ENCODE measurements at regions not wholly inside any gene's neighbourhood (a gene's known extent, or its start where the extent isn't known, plus 50 kb on each side); places are given as distances from the start of the nearest gene placed in this dataset.

DNA sequence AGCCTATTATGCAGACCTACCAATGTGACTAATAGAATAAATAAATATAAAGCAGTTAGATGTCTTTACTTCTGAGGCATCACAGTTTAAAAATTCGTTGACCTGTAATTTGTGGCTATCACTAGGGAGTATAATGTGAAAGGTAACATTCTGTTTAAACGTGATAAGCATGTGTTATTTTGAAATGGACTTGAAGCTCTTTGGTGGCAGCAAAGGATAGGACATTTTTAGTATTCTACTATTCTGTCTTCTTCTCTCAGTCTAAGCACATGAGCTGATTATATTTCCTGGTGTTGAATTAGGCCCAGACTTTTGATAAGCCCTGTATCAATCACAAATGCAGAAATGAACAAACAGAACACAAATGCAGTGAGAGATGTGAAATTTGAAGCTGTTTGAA lies 974.0 kb upstream of the CDH10 start:
- TF ChIP-seq, protein P1, sequence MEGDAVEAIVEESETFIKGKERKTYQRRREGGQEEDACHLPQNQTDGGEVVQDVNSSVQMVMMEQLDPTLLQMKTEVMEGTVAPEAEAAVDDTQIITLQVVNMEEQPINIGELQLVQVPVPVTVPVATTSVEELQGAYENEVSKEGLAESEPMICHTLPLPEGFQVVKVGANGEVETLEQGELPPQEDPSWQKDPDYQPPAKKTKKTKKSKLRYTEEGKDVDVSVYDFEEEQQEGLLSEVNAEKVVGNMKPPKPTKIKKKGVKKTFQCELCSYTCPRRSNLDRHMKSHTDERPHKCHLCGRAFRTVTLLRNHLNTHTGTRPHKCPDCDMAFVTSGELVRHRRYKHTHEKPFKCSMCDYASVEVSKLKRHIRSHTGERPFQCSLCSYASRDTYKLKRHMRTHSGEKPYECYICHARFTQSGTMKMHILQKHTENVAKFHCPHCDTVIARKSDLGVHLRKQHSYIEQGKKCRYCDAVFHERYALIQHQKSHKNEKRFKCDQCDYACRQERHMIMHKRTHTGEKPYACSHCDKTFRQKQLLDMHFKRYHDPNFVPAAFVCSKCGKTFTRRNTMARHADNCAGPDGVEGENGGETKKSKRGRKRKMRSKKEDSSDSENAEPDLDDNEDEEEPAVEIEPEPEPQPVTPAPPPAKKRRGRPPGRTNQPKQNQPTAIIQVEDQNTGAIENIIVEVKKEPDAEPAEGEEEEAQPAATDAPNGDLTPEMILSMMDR (IDR thresholded peaks at IDR 0.05; ENCODE audit: low read depth, low read length), result no peak
- TF ChIP-seq MYC (IDR thresholded peaks at IDR 0.05; ENCODE audit: low read depth, low read length) (no peak), POLR2A (IDR thresholded peaks at IDR 0.05; ENCODE audit: extremely low read depth, insufficient read length) (no peak)
- TF ChIP-seq, protein P2, sequence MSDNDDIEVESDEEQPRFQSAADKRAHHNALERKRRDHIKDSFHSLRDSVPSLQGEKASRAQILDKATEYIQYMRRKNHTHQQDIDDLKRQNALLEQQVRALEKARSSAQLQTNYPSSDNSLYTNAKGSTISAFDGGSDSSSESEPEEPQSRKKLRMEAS (IDR thresholded peaks at IDR 0.05; ENCODE audit: low read depth, low read length), result no peak
- H3K4me3 ChIP-seq (ENCODE audit: low read depth, low read length), result no peak overlapping the region
- no peak for DNase-seq (ENCODE audit: low read depth)

DNA sequence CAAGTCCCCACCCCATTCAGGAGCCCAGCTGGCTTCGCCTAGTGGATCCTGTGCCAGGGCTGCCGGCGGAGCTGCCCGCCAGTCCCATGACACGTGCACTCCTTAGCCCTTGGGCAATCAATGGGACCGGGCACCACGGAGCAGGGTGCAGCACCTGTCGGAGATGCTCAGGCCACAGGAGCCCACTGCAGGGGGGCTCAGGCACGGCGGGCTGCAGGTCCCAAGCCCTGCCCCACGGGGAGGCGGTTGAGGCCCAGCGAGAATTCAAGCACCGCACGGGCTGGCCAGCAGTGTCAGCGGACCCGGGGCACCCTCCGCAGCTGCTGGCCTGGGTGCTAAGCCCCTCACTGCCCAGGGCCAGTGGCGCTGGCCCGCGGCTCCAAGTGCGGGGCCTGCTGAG lies 969.7 kb upstream of the CDH10 start:
- H3K4me3 ChIP-seq (ENCODE audit: low read depth, low read length), result no peak overlapping the region
- no peak for TF ChIP-seq POLR2A (IDR thresholded peaks at IDR 0.05; ENCODE audit: extremely low read depth, insufficient read length)
- TF ChIP-seq, protein P2 (IDR thresholded peaks at IDR 0.05; ENCODE audit: low read depth, low read length), result no peak
- no peak for TF ChIP-seq MYC (IDR thresholded peaks at IDR 0.05; ENCODE audit: low read depth, low read length)
- TF ChIP-seq, protein P1 (IDR thresholded peaks at IDR 0.05; ENCODE audit: low read depth, low read length), result no peak
- no peak for DNase-seq (ENCODE audit: low read depth)

DNA sequence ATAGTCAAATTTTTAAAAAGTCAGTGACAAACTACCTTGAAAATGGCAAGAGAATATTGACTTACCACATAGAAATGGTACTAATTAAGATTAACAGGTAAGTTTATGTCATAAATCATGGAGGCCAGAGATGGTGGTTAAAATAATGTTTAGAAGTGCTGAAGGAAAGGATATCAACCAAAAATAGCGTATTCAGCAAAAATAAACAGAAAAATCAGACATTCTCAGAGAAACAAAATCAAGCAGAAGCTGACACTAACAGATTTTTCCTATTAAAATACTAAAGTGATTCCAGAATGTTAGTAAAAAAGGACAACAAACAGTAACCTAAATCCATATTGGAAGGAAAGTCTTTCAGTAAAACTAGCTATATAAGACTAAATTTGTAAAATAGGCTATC lies 959.9 kb upstream of the CDH10 start:
- TF ChIP-seq, protein P2 (IDR thresholded peaks at IDR 0.05; ENCODE audit: low read depth, low read length), result no peak
- TF ChIP-seq MYC (IDR thresholded peaks at IDR 0.05; ENCODE audit: low read depth, low read length) (no peak), POLR2A (IDR thresholded peaks at IDR 0.05; ENCODE audit: extremely low read depth, insufficient read length) (no peak)
- TF ChIP-seq, protein P1 (IDR thresholded peaks at IDR 0.05; ENCODE audit: low read depth, low read length), result no peak
- no peak overlapping the region for H3K4me3 ChIP-seq (ENCODE audit: low read depth, low read length)
- no peak for DNase-seq (ENCODE audit: low read depth)

DNA sequence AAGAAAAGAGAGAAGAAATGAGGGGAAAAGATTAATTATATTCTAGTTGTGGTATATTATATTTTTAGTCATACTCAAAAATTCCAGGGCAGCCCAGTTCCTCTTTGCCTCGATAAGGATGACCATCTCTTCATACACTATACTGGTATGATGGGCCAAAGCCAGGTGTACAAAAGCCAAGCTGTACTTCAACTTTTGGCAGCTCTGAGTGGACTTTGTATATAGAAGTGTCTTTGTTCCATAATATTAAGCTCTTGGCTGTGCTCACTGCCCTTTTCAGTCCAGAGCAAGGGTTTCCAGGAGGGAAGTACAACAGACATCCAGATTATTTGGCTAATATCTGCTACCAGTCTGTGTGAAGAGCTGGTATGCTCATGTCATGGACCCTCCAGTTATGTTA lies 934.3 kb upstream of the CDH10 start:
- TF ChIP-seq, protein P1 (IDR thresholded peaks at IDR 0.05; ENCODE audit: low read depth, low read length), result no peak
- TF ChIP-seq MYC (IDR thresholded peaks at IDR 0.05; ENCODE audit: low read depth, low read length), result no peak
- no peak for TF ChIP-seq POLR2A (IDR thresholded peaks at IDR 0.05; ENCODE audit: extremely low read depth, insufficient read length)
- TF ChIP-seq, protein P2 (IDR thresholded peaks at IDR 0.05; ENCODE audit: low read depth, low read length), result no peak
- no peak overlapping the region for H3K4me3 ChIP-seq (ENCODE audit: low read depth, low read length)
- DNase-seq (ENCODE audit: low read depth), result no peak

DNA sequence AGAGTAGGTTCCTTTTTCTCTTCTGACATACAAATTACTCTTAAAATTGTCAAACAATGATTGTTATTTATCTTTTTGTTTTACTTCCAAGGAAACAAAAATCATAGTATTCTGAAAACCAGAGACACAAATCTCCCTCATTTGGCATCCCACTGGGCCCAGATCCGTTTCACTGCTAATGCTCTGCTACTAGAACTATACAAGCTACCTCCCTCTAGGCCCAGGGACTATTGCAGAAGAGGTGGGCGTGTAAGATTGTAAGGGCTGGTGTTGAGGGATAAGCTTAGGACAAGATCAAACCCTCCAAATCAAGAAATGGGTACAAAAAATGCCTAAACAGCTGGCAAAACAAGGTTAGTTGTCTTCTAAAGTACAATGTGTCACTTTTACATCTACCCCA lies 928.9 kb upstream of the CDH10 start:
- TF ChIP-seq, protein P1 (IDR thresholded peaks at IDR 0.05; ENCODE audit: low read depth, low read length), result no peak
- TF ChIP-seq, protein P2 (IDR thresholded peaks at IDR 0.05; ENCODE audit: low read depth, low read length), result no peak
- no peak for TF ChIP-seq MYC (IDR thresholded peaks at IDR 0.05; ENCODE audit: low read depth, low read length)
- no peak for TF ChIP-seq POLR2A (IDR thresholded peaks at IDR 0.05; ENCODE audit: extremely low read depth, insufficient read length)
- no peak overlapping the region for H3K4me3 ChIP-seq (ENCODE audit: low read depth, low read length)
- DNase-seq (ENCODE audit: low read depth), result no peak

Measured in NB4 (cell line).